GM19438 (cell line): ENCODE measurements at regions not wholly inside any gene's neighbourhood (a gene's known extent, or its start where the extent isn't known, plus 50 kb on each side); places are given as distances from the start of the nearest gene placed in this dataset.
"Not testable (repeated sequence)": the region's sequence is repeated elsewhere in the genome, so short reads cannot be mapped to it uniquely, and the experiment has no call there.

Experiments
- ATAC-seq: cut with Tn5 transposase; IDR thresholded peaks from one replicate; pipeline ENCODE4 v1.9.1; 2021; ENCODE audit warnings: low read depth; ENCODE audit not compliant: unreplicated experiment

GRCh38 chr1:223039990-223040389, 103.1 kb downstream of the TLR5 start:
- ATAC-seq: no peak

- ATAC-seq: no peak
Measured at GRCh38 chr1:223041481-223041880, 101.6 kb downstream of the TLR5 start.

GRCh38 chr1:223045164-223045957, 97.7 kb downstream of the TLR5 start:
- no peak for ATAC-seq

- no peak for ATAC-seq
Measured at GRCh38 chr1:223046011-223046410, 97.0 kb downstream of the TLR5 start.

- not testable (repeated sequence) for ATAC-seq
Measured at GRCh38 chr1:223046463-223046862, 96.6 kb downstream of the TLR5 start.

- no peak for ATAC-seq
Measured at GRCh38 chr1:223048026-223048425, 95.0 kb downstream of the TLR5 start.

- no peak for ATAC-seq
Measured at GRCh38 chr1:223052462-223052861, 90.6 kb downstream of the TLR5 start.

GRCh38 chr1:223052931-223053330, 90.1 kb downstream of the TLR5 start:
- no peak for ATAC-seq

- ATAC-seq: no peak
Measured at GRCh38 chr1:223056802-223057201, 86.2 kb downstream of the TLR5 start.

GRCh38 chr1:223057569-223058093, 85.4 kb downstream of the TLR5 start:
- ATAC-seq: no peak
